ENCODE measurements at regions not wholly inside any gene's neighbourhood (a gene's known extent, or its start where the extent isn't known, plus 50 kb on each side); places are given as distances from the start of the nearest gene placed in this dataset.

DNA sequence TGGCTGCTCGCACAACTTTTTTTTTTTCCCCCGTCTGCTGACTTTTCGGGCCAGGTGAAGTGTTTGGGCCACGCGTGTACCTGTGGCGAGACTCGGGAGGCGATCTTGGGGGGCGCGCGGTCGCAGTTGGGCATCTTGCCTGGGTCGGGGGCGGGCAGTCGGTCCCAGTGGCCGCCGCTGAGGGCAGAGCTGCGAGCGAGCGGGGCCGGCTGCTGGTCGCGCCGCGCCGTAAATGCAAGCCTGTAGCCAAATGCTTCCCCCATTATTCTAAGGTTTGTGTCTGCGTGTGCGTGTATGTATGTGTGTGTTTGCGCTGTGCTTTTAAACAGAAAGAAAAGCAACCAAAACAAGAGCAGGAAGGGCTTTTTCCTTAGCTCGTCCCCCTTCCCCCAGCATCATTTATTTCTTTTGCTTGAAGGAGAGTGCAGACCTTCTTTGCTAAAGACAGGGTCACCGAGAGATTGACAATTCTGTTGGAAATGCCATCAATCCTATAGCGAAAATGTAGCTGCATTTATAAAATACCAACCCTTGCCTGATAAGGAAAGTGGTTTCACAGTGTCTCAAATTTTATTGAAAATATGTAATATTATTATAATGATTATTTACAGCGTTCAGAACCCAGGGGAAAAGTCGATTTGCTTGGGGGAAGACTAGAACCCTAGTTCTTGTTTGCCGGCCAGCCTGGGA, 143.2 kb upstream of the ZNF536 start:
- Histone ChIP-seq H2BK15ac (ENCODE audit: low read depth, low read length) (no peak overlapping the region), H3K56ac (ENCODE audit: extremely low read depth, insufficient read depth, low read length) (no peak overlapping the region), H2AK5ac (ENCODE audit: low read depth, low read length) (no peak overlapping the region), H3K4me1 (ENCODE audit: control insufficient read depth, insufficient read depth, low read length) (peaks cover 4% of the 10 kb centered on the region; the same call in 1 of the 2 replicates), H2BK120ac (ENCODE audit: low read depth, low read length) (no peak overlapping the region), H2AK9ac (replicated peaks; ENCODE audit: low read depth, low read length, poor library complexity) (no peak overlapping the region), H3K9me3 (ENCODE audit: control insufficient read depth, insufficient read depth, low read length) (no peaks in the 10 kb centered on the region), H3K27ac (ENCODE audit: insufficient read depth, low read length) (no peak overlapping the region), H3K4me2 (ENCODE audit: low read depth, low read length) (peak overlapping the region; percentile 36), H3K4me3 (ENCODE audit: insufficient read depth, low read depth, low read length) (peak overlapping the region; percentile 10; the same call in 1 of the 2 replicates), H3K14ac (replicated peaks; ENCODE audit: low read depth, low read length) (no peak overlapping the region), H2BK20ac (ENCODE audit: low read depth, low read length) (no peak overlapping the region), H3K9me1 (ENCODE audit: insufficient read depth, low read length) (no peaks in the 10 kb centered on the region), H4K5ac (ENCODE audit: low read depth, low read length) (no peak overlapping the region), H3K4ac (ENCODE audit: low read depth, low read length) (no peak overlapping the region), H2BK5ac (ENCODE audit: low read depth, low read length, poor library complexity, severe bottlenecking) (no peak overlapping the region), H3K79me1 (ENCODE audit: low read depth in 1 of 2, low read length in 2 of 2) (no peaks in the 10 kb centered on the region), H3K23ac (ENCODE audit: low read depth, low read length) (no peak overlapping the region), H3K36me3 (ENCODE audit: control insufficient read depth, insufficient read depth, low read length) (no peaks in the 10 kb centered on the region), H3K18ac (ENCODE audit: low read depth, low read length) (no peak overlapping the region), H4K91ac (ENCODE audit: insufficient read depth, low read depth, low read length) (no peak overlapping the region), H4K20me1 (ENCODE audit: insufficient read depth, low read length) (no peaks in the 10 kb centered on the region), H4K8ac (ENCODE audit: low read depth in 2 of 2, low read length in 2 of 2) (no peak overlapping the region), H3K27me3 (ENCODE audit: control insufficient read depth, insufficient read depth, low read length) (peaks cover 54% of the 10 kb centered on the region), H2AFZ (replicated peaks; ENCODE audit: low read length, poor library complexity) (peak overlapping the region; percentile 63), H3K9ac (ENCODE audit: low read depth, low read length) (no peak overlapping the region)
- no peak for TF ChIP-seq FOS (IDR thresholded peaks at IDR 0.05; ENCODE audit: low read depth, low read length)
- TF ChIP-seq, protein P1, sequence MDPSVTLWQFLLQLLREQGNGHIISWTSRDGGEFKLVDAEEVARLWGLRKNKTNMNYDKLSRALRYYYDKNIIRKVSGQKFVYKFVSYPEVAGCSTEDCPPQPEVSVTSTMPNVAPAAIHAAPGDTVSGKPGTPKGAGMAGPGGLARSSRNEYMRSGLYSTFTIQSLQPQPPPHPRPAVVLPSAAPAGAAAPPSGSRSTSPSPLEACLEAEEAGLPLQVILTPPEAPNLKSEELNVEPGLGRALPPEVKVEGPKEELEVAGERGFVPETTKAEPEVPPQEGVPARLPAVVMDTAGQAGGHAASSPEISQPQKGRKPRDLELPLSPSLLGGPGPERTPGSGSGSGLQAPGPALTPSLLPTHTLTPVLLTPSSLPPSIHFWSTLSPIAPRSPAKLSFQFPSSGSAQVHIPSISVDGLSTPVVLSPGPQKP (IDR thresholded peaks at IDR 0.05; ENCODE audit: borderline replicate concordance, low read depth, low read length), result no peak
- dilution Hi-C loops (cut with HindIII; ENCODE audit: low sequenced_read_pairs, unreplicated experiment), result no loop called here
- BruUV-seq (replicated peaks), result no TSS peak
- ChIA-PET POLR2A (ENCODE audit: unreplicated experiment) (no interaction called here), CTCF (interaction anchor here (0.6 kb wide), 1 partner anchor 322 kb away, joined by 4 read pairs; no protein-coding TSS in a partner anchor)
- ATAC-seq (ENCODE audit: low read depth) (no peak), DNase-seq (peak; percentile 6)
- intact Hi-C loops (cut with micrococcal nuclease), result loop anchor here (10.0 kb wide), 2 partner anchors 284 to 416 kb away; partner anchors contain the start of gene URI1
- in situ Hi-C loops (cut with MboI; ENCODE audit: low sequenced_read_pairs), result no loop called here
- whole genome bisulfite sequencing, 2 experiments (ENCODE audit: extremely low coverage in 2 of 2, insufficient read length in 1 of 2), result 0% methylated on average over 2 of the region's 35 CpGs; no CpG with 5 or more reads in 1 of the 2 experiments

All from IMR-90 (cell line).